GM12878 (cell line): ENCODE measurements at regions not wholly inside any gene's neighbourhood (a gene's known extent, or its start where the extent isn't known, plus 50 kb on each side); places are given as distances from the start of the nearest gene placed in this dataset.

Source experiments
- ATAC-seq: fragments of 200-7000 bp; cut with Tn5 transposase; 3 replicates; pipeline ENCODE4 v1.9.1; 2020; ENCODE audit warnings: mild to moderate bottlenecking, moderate library complexity
- BruUV-seq: library from RNA; stranded (reverse); fragments of 400-500 nt; replicated peaks from 2 replicates; lab custom pipeline; 2021; lab: Mats Ljungman, UMichigan
- CTCF ChIA-PET: fragments of 300-600 bp; sonication (Branson Sonifier 250); formaldehyde crosslinking; extraction: SDS; loops from one replicate; lab custom pipeline; 2021; ENCODE audit warnings: inconsistent platforms; lab: Yijun Ruan, JAX
- POLR2A ChIA-PET: fragments of 350-600 bp; formaldehyde crosslinking; extraction: SDS; loops from one replicate; lab custom pipeline; 2021; ENCODE audit warnings: inconsistent platforms; lab: Charles Lee
- RAD21 ChIA-PET: fragments of 300-600 bp; sonication (Branson Sonifier 250); formaldehyde crosslinking; loops from one replicate; lab custom pipeline; 2023; ENCODE audit warnings: antibody characterized with exemption; ENCODE audit not compliant: unreplicated experiment; lab: Charles Lee
- SMC1A ChIA-PET: fragments of 300-600 bp; sonication (Branson Sonifier 250); formaldehyde crosslinking; loops from one replicate; lab custom pipeline; 2023; ENCODE audit not compliant: unreplicated experiment, uncharacterized antibody; lab: Charles Lee
- DNase-seq: peaks from one replicate; pipeline ENCODE4 v3.0.0-alpha.2; 2011; ENCODE audit warnings: low read depth, low spot score
- FAIRE-seq: peaks from 3 replicates; lab custom pipeline; 2011; peaks lifted over from hg19 to GRCh38; lab: Jason Lieb, UNC
- H2AFZ ChIP-seq: 2 replicates; pipeline ENCODE4 v1.6.0; 2011; ENCODE audit warnings: low read depth, low read length, control low read depth; ENCODE audit not compliant: control insufficient read depth
- H3K27ac ChIP-seq: 2 replicates; pipeline ENCODE4 v1.5.1; 2011; ENCODE audit warnings: control low read depth; ENCODE audit not compliant: control insufficient read depth, insufficient read depth
- H3K27me3 ChIP-seq, 2 experiments: replicated peaks in 1 of 2; 2 replicates each; pipeline versions ENCODE4 v1.6.0 to v1.6.1; 2011; ENCODE audit warnings: low read length in 1 of 2; ENCODE audit not compliant: control insufficient read depth in 2 of 2, insufficient read depth in 2 of 2
- H3K36me3 ChIP-seq, 2 experiments: 2 replicates each; pipeline ENCODE4 v1.5.1; 2011; ENCODE audit warnings: low read length in 1 of 2; ENCODE audit not compliant: control insufficient read depth in 2 of 2, insufficient read depth in 2 of 2
- H3K4me1 ChIP-seq: 2 replicates; pipeline ENCODE4 v1.6.1; 2011; ENCODE audit warnings: mild to moderate bottlenecking, low read length, moderate library complexity, mixed read lengths; ENCODE audit not compliant: control insufficient read depth, insufficient read depth
- H3K4me2 ChIP-seq: 2 replicates; pipeline ENCODE4 v1.6.0; 2011; ENCODE audit warnings: control low read depth; ENCODE audit not compliant: control insufficient read depth, insufficient read depth
- H3K4me3 ChIP-seq: fragments of 200-600 bp; sonication (generic); 2 replicates; pipeline ENCODE4 v1.5.1; 2016
- H3K79me2 ChIP-seq: 2 replicates; pipeline ENCODE4 v1.6.0; 2011; ENCODE audit warnings: low read length; ENCODE audit not compliant: control insufficient read depth, insufficient read depth
- H3K9ac ChIP-seq: 2 replicates; pipeline ENCODE4 v1.8.0; 2011; ENCODE audit warnings: low read length, control low read depth, mixed read lengths; ENCODE audit not compliant: control insufficient read depth, insufficient read depth
- H3K9me3 ChIP-seq: replicated peaks from 3 replicates; pipeline ENCODE4 v1.5.1; 2011; ENCODE audit warnings: mild to moderate bottlenecking, low read length; ENCODE audit not compliant: control insufficient read depth, insufficient read depth
- H4K20me1 ChIP-seq: 2 replicates; pipeline ENCODE4 v1.6.0; 2011; ENCODE audit not compliant: control insufficient read depth, insufficient read depth
- ASH2L ChIP-seq: fragments of 300-600, 200-600 bp; sonication (generic); IDR thresholded peaks from 2 replicates; pipeline ENCODE4 v1.6.1; 2017; ENCODE audit warnings: low read depth, mild to moderate bottlenecking, borderline replicate concordance
- BACH1 ChIP-seq: fragments of 450-650 bp; IDR thresholded peaks from 2 replicates; pipeline ENCODE4 v1.6.1; 2017; ENCODE audit warnings: mild to moderate bottlenecking, borderline replicate concordance
- CEBPB ChIP-seq, 2 experiments: fragments of 150-350 bp in 1 of 2; IDR thresholded peaks; 2 replicates each; pipeline ENCODE4 v1.6.1; 2012 to 2014; ENCODE audit warnings: low read depth in 2 of 2, low read length in 2 of 2, borderline replicate concordance in 1 of 2, inconsistent platforms in 1 of 2
- EP300 ChIP-seq, 2 experiments: fragments of 150-350 bp in 1 of 2; IDR thresholded peaks; 2 replicates each; pipeline ENCODE4 v1.6.1; 2011 to 2012; ENCODE audit warnings: low read depth in 2 of 2, low read length in 2 of 2, borderline replicate concordance in 1 of 2, improper control_type of control experiment in 1 of 2, inconsistent platforms in 1 of 2; ENCODE audit not compliant: control insufficient read depth in 1 of 2
- ESRRA ChIP-seq: IDR thresholded peaks from 2 replicates; pipeline ENCODE4 v1.6.1; 2012; ENCODE audit warnings: mild to moderate bottlenecking, low read length, improper control_type of control experiment
- HSF1 ChIP-seq: fragments of 150-350 bp; IDR thresholded peaks from 2 replicates; pipeline ENCODE4 v1.6.1; 2014; ENCODE audit warnings: mild to moderate bottlenecking, low read depth, low read length
- IRF5 ChIP-seq: fragments of 450-650 bp; IDR thresholded peaks from 2 replicates; pipeline ENCODE4 v1.6.1; 2017; ENCODE audit warnings: borderline replicate concordance
- JUND ChIP-seq: IDR thresholded peaks from 2 replicates; pipeline ENCODE4 v1.6.1; 2012; ENCODE audit warnings: low read depth, mild to moderate bottlenecking, low read length, improper control_type of control experiment, moderate library complexity
- MAX ChIP-seq: IDR thresholded peaks from 2 replicates; pipeline ENCODE4 v1.6.1; 2012; ENCODE audit warnings: low read depth, low read length, improper control_type of control experiment
- NBN ChIP-seq: fragments of 450-650 bp; IDR thresholded peaks from 2 replicates; pipeline ENCODE4 v1.6.1; 2016
- PML ChIP-seq: IDR thresholded peaks from 2 replicates; pipeline ENCODE4 v1.6.1; 2012; ENCODE audit warnings: low read length, inconsistent platforms
- PRDM15 ChIP-seq: fragments of 450-650 bp; formaldehyde crosslinking; IDR thresholded peaks from 2 replicates; pipeline ENCODE4 v1.4.0; 2020; ENCODE audit warnings: mild to moderate bottlenecking, moderate library complexity
- RB1 ChIP-seq: fragments of 450-650 bp; formaldehyde crosslinking; IDR thresholded peaks from 2 replicates; pipeline ENCODE4 v1.6.1; 2017; ENCODE audit warnings: mild to moderate bottlenecking, borderline replicate concordance
- TAF1 ChIP-seq: IDR thresholded peaks from 2 replicates; pipeline ENCODE4 v1.6.1; 2011; ENCODE audit warnings: mild to moderate bottlenecking, low read depth, low read length, borderline replicate concordance
- TCF7 ChIP-seq: IDR thresholded peaks from 2 replicates; pipeline ENCODE4 v1.6.1; 2014; ENCODE audit warnings: antibody characterized with exemption, borderline replicate concordance
- WGBS: methylation state at CpG from one replicate; pipeline ENCODE4 v1.1.6; 2016; ENCODE audit warnings: low lambda C conversion rate; ENCODE audit not compliant: insufficient replicate concordance, insufficient coverage; ENCODE audit errors: missing lambda C conversion rate; 5-methylcytosine and 5-hydroxymethylcytosine counted together
- in situ Hi-C: fragments of 300-500 bp; cut with MboI; formaldehyde crosslinking; loops from 9 replicates; pipeline ENCODE4 v1.14.3; 2018; ENCODE audit warnings: mixed read lengths
- intact Hi-C: fragments of 100-400 bp; cut with micrococcal nuclease; formaldehyde crosslinking; loops from one replicate; pipeline ENCODE4 v1.14.2; 2022; ENCODE audit not compliant: unreplicated experiment

- no peaks in the 10 kb centered on the region for H3K9me3 ChIP-seq
- CTCF ChIA-PET: no interaction called here
- RAD21 ChIA-PET: no interaction called here
- no peaks in the 10 kb centered on the region for H3K79me2 ChIP-seq
- no peak overlapping the region for H3K4me3 ChIP-seq
- POLR2A ChIA-PET: no interaction called here
- H2AFZ ChIP-seq: no peak overlapping the region
- ATAC-seq (no peak), DNase-seq (no peak), FAIRE-seq (no peak)
- no peaks in the 10 kb centered on the region for H3K4me1 ChIP-seq
- TF ChIP-seq ASH2L (no peak), HSF1 (no peak), TCF7 (no peak), PRDM15 (no peak), BACH1 (no peak), PML (no peak), ESRRA (no peak), JUND (no peak), NBN (no peak), CEBPB (IDR thresholded peaks at IDR 0.05; ENCODE audit: borderline replicate concordance in 1 of 2, low read depth in 2 of 2, low read length in 2 of 2) (no peak), TAF1 (no peak), MAX (no peak), RB1 (no peak), EP300 (IDR thresholded peaks at IDR 0.05; ENCODE audit: borderline replicate concordance in 1 of 2, control insufficient read depth in 1 of 2, low read depth in 2 of 2, low read length in 2 of 2) (no peak), IRF5 (no peak)
- SMC1A ChIA-PET: no interaction called here
- intact Hi-C loops (no loop called here), in situ Hi-C loops (no loop called here)
- no peaks in the 10 kb centered on the region for H4K20me1 ChIP-seq
- BruUV-seq: no TSS peak
- no peak overlapping the region for H3K27ac ChIP-seq
- no peaks in the 10 kb centered on the region for H3K27me3 ChIP-seq
- H3K36me3 ChIP-seq: no peaks in the 10 kb centered on the region
- H3K9ac ChIP-seq: no peak overlapping the region
- 0% methylated on average over 1 of the region's 1 CpG for WGBS
- no peak overlapping the region for H3K4me2 ChIP-seq
Measured at GRCh38 chr5:62083661-62084060, 222.3 kb upstream of the KIF2A start.
